ENCODE measurements at regions not wholly inside any gene's neighbourhood (a gene's known extent, or its start where the extent isn't known, plus 50 kb on each side); places are given as distances from the start of the nearest gene placed in this dataset.

GRCh38 chr11:115664313-115664712 is 160.1 kb upstream of the CADM1 start:
- TF ChIP-seq NFKB2 (CRISPR knock-in tag; IDR thresholded peaks at IDR 0.05; ENCODE audit: borderline replicate concordance), result no peak
- TF ChIP-seq TP53 (CRISPR knock-in tag; conservative IDR thresholded peaks at IDR 0.05), result no peak

Measured in HepG2 (cell line).